ENCODE measurements at regions not wholly inside any gene's neighbourhood (a gene's known extent, or its start where the extent isn't known, plus 50 kb on each side); places are given as distances from the start of the nearest gene placed in this dataset.

- no peak for DNase-seq
Observed at GRCh38 chr1:60411591-60411990, 338.0 kb upstream of the C1orf87 start.

DNA sequence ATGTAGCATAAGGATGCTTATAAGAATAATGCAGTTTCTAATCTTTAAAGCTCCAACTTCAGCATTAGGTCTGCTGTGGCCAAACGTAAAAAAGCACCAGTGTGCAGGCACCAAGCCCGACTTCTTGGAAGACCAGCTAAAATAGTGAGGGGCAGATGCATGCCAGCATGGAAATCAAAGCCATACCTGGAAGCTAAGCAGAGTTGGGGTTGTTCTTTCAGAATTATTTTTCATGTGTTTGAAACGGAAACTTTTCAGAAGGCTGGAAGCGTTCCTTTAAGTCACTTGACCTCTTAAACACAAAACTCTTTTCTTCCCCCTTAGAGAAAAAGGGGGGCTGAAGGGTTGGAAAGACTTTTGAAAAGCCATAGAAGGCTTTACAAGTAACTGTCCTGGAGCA is 329.2 kb upstream of the C1orf87 start:
- no peak for DNase-seq

GRCh38 chr1:60402216-60402615 is 328.6 kb upstream of the C1orf87 start:
- DNase-seq, result no peak

DNA sequence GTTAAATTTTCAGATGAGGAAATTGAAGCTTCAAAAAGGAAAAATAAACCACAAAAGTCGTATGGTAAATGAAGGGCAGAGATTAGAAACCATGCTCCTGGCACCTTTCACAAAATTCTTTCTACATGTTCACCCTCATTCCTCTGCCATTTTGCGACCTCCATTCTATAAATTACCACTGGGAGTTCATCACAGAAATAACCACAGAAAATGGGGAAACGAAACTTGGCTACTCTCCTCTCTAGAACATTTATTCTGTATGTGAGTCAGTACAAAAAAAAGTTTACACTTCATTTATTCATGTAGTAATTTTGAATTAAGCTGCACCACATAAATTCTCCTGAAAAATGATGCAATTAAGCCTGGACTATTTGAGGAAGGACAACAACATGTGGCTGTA is 320.9 kb upstream of the C1orf87 start:
- no peak for DNase-seq

DNA sequence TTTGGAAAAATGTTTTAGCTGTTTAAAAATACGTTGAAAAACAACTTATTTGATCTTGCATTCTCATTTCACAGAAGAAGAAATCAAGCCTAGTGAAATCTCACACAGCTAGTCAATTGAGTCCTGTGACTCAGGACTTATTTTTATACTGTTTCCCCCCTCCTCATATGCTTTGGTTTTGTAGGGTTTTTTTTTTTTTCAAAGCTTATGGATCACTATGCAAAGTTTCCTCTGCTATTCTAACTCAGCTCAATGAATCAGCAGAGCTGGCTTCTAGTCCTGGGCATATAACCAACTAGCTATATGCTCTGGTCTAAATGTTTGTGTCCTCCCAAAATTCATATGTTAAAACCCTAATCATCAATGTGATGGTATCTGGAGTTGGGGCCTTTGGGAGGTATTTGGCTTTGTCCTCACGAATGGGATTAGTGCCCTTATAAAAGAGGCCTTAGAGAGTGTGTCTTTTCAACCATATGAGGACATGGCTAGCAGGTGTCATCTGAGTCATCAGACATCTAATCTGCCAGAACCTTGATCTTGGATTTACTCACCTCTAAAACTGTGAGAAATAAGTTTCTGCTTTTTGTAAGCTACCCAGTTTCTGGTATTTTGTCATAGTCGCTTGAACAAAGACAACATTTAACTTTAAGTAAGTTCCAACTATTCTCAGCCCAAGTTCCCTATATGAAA is 317.2 kb upstream of the C1orf87 start:
- no peak for DNase-seq

- no peak for DNase-seq
Observed at GRCh38 chr1:60388092-60388987, 314.8 kb upstream of the C1orf87 start.

GRCh38 chr1:60387175-60387574 is 313.6 kb upstream of the C1orf87 start:
- no peak for DNase-seq

DNA sequence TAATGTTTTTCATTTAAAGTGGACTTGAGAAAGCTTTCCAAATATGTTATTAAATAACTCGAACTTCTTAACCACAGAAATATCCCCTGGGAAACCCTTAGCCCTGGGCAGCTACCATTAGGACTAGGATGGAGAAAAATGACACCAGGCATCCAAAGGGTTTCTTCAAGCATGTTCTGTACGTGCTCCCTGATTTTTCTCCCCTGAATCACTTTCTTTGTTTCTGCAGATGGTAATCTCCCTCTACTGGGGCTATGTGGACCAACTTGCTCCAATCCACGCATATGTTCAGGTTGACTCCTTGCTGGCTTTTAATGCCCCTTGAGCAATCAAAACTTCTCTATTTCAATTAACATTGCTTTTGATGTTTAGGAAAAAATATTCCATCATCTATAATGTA is 312.7 kb upstream of the C1orf87 start:
- DNase-seq, result no peak

GRCh38 chr1:60376196-60376595 is 302.6 kb upstream of the C1orf87 start:
- no peak for DNase-seq

DNA sequence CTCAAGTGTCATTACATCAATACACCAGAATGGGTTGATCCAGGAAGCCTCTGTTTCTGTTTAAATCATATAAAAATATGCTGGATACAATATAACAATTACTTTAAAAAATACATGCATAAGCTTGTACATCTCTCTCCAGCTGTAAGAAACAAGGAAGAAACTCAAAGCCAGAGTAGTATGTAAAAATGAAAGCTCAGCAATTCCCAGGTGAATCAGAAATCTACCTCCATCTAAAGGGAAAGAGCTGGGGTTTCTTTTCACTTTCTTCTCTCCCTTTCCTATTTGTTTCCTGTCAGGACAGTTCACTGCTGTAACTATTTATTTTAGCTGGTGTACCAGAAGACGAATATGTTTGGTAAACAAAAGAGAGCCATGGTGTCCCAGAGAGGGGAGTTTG is 301.0 kb upstream of the C1orf87 start:
- no peak for DNase-seq

- DNase-seq, result no peak
Observed at GRCh38 chr1:60367532-60367931, 294.0 kb upstream of the C1orf87 start.

DNA sequence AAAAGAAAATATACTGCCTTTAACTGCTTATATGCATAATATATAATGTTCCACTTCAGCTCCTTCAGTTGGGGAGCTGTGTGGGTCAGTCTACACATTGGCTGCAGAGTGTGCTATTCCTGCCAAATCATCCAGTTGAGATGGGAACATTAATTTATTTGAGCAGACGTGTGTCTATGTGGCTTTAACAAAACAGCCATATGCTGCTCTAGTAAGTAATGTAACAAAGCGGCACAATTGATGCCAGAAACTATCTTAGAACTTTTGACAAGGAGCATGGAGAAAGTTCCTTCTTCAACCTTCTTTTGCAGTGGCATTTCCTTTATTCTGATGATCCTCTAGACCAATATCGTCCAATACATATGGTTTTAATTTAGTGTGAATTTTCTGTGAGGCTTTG is 285.9 kb upstream of the C1orf87 start:
- DNase-seq, result no peak

- DNase-seq, result no peak
Observed at GRCh38 chr1:60350531-60350930, 277.0 kb upstream of the C1orf87 start.

GRCh38 chr1:60348884-60349283 is 275.3 kb upstream of the C1orf87 start:
- no peak for DNase-seq

GRCh38 chr1:60345621-60346020 is 272.1 kb upstream of the C1orf87 start:
- no peak for DNase-seq

DNA sequence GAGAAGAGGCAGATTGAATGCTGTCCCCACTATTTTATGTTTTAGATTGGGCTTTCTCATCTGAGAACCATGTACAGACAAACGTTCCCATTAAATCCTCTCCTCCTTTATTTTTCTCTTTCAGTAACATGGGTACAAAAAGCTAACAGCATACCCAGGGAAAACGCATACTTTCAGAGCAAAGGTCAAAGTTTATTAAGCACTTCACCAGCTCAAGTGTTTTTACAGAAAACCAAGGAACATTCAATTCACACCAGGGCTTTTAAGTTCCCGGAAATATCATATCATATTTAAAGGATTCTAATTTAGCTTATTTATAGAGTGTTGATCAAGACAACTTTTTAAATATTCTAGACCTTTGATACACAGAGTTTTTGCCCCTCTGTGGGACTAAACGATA is 271.5 kb upstream of the C1orf87 start:
- no peak for DNase-seq

DNA sequence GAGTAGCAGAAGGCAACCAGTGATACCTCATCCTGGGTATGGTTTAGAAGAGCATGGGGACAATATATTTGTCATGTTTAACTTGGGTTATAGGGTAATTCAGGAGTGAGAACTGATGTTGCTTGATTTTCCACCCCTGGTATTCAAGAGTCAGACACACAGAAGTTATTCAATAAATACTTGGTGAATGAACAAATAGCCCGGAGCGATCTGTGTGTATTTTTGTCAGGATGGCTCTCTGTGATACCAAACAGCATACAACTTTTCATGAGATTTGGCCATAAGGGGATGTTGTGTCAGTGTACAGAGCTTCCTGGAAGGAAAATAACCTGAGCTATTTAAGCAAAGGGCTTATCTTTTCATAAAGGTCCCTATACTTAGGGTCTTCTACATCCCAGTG is 270.2 kb upstream of the C1orf87 start:
- DNase-seq, result no peak

- no peak for DNase-seq
Observed at GRCh38 chr1:60342569-60342968, 269.0 kb upstream of the C1orf87 start.

- DNase-seq, result no peak
Observed at GRCh38 chr1:60341274-60341673, 267.7 kb upstream of the C1orf87 start.

GRCh38 chr1:60331647-60332046 is 258.1 kb upstream of the C1orf87 start:
- no peak for DNase-seq

DNA sequence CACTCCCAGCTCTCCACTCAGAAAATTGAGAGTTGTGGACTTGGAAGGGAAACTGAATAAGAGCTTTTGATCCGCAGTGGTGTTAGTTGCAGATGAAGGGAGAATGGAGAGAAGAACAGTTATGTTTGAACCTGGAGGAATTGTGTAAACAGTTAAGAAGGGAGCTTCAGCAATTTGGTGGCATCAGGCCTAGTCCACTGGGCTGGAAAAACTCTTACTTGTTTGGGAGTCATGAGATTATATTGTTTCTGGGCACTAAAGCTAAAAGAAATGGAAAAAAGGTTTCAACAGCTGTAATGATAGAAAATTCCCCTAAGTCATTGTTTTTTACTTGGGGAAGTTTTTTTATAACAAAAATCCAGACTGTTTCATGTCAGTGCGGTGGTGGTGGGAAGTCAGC is 256.1 kb upstream of the C1orf87 start:
- no peak for DNase-seq

GRCh38 chr1:60311838-60312237 is 238.3 kb upstream of the C1orf87 start:
- no peak for DNase-seq

DNA sequence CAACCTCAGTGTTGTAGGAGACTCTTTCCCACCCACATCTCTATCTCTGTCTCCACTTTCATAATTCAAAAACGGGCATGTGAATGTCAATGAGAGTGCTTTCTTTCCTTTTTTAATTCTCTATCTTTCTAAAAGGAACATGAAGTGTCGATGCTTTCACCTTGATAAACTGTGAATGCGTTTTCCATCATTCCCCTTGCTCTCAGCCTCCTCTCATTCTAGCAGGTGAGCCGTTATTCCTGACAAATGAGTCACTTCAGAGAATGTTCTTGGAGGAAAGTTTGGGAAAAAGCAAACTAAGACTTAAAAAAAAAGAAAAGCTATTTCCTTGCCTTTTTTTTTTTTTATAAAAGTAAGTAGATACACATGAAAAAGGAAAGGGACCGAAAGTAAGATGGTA is 226.0 kb upstream of the C1orf87 start:
- no peak for DNase-seq

DNA sequence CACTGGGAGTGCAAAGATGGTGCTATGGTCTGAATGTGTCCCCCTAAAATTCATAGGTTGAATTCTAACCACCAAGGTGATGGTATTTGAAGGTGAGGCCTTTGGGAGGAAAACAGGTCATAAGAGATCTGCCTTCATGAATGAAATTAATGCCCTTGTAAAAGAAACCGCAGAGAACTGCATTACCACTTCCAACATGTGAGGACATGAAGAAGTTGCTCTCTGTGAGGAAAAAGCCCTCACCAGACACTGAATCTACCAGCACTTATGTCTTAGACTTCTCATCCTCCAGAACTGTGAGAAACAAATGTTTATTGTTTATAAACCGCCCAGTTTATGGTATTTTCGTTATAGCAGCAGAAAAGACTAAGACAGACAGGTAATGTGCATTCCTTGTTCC is 224.7 kb upstream of the C1orf87 start:
- no peak for DNase-seq

- no peak for DNase-seq
Observed at GRCh38 chr1:60296794-60297193, 223.2 kb upstream of the C1orf87 start.
